Midbrain (tissue), 1 donor: ENCODE measurements at regions not wholly inside any gene's neighbourhood (a gene's known extent, or its start where the extent isn't known, plus 50 kb on each side); places are given as distances from the start of the nearest gene placed in this dataset.
"Not testable (repeated sequence)": the region's sequence is repeated elsewhere in the genome, so short reads cannot be mapped to it uniquely, and the experiment has no call there.

Experiments
- DNase-seq: peaks from one replicate; lab custom pipeline; 2025; lab: John Stamatoyannopoulos, UW

DNA sequence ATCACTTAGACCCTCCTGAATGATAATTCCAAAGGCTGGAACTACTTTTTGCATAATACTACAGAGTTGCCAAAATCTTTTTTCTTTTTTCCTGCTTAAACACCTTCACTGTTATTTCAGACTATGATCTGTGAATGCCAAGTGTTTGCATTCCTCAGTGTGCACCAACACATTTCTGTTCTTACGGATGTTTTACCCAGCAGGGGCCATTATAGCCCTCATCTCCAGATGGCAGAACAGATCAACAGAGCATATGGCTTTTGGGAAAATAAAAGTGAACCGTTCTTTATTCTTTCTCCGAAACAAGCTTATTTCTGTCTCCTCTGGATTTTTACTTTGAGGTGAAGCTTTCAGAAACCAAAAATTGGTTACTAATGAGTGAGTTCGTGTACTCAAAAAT lies 1226.6 kb upstream of the FAM98A start:
- no peak for DNase-seq

GRCh38 chr2:34822616-34823015 lies 1223.5 kb upstream of the FAM98A start:
- no peak for DNase-seq

DNA sequence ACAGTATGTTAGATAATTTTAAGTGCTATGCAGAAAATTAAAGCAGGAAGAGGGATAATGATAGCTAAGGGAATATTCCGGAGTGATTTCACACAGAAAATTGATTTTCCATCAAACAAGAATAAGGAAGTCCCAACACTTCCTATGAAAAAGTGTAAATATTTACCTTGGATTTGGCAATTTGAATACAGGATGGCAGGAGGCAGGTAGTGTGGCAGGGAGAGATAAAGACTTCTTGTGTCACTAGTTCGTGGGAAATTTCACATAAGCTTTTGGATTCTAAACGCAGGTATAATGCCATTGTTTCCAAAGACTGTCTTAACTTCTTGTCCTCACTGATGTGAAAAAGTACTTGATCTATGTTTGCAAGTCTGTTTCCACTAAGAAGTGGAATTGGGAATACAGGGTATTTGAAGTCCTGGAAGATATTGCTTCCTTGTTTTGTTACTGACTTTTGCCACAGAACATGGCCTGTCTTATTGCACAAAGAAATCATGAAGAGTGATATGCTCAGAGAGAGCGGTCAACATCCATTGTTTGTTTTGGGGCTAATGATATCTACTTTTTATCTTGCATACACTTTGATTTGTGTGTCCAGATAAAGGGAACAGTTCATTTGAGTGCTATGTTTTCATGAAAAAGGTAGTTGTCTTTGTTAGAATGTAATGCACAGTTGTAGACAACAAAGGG lies 1216.1 kb upstream of the FAM98A start:
- no peak for DNase-seq

DNA sequence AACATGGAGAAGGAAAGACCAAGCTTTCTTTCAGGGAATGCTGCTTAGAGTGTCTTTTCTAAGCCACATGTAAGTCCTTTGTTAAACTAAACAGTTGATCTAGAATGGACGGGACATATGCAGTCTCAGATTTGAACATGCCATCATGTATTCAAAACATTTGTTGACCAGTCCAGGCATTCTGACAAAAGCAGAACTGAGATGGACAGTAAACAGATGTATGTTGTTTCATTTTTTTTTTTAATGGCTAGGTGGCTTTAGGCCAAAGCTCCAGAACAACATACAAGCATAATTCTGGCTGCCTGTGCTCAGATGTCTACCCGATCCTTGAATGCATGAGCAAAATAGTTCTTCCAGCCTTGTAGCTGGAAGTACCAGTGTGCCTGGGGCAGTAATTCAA lies 1211.4 kb upstream of the FAM98A start:
- DNase-seq, result no peak

- DNase-seq, result no peak
These were observed 1209.3 kb upstream of the FAM98A start for GRCh38 chr2:34808426-34808825.

DNA sequence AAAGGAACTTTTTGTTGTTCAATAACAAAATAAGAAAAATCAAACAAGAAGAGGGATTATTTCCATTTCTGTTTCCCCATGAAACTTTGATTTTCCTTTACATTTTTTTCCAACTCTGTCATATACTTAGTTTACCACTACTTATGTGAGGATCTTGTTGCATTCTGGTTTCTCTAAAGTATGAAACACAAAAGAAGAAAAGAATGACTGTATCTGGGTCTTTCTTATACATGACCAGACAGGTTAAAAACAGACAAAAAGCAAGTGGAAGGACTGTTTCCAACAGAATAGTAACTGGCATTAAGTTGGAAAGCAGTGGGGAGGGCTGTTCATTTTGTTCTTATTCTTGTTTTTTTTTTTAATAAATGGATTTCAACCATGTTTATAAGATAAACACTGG lies 1207.8 kb upstream of the FAM98A start:
- DNase-seq, result no peak

- DNase-seq, result no peak
These were observed 1207.3 kb upstream of the FAM98A start for GRCh38 chr2:34806396-34806795.

- DNase-seq, result no peak
These were observed 1200.5 kb upstream of the FAM98A start for GRCh38 chr2:34799556-34799955.

DNA sequence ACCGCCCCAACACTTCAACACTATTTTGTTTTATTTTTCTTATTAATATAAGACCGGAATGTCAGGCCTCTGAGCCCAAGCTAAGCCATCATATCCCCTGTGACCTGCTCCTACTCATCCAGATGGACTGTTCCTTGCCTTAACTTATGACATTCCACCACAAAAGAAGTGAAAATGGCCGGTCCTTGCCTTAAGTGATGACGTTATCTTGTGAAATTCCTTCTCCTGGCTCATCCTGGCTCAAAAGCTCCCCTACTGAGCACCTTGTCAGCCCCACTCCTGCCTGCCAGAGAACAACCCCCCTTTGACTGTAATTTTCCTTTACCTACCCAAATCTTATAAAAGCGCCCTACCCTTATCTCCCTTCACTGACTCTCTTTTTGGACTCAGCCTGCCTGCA lies 1196.5 kb upstream of the FAM98A start:
- not testable (repeated sequence) for DNase-seq

DNA sequence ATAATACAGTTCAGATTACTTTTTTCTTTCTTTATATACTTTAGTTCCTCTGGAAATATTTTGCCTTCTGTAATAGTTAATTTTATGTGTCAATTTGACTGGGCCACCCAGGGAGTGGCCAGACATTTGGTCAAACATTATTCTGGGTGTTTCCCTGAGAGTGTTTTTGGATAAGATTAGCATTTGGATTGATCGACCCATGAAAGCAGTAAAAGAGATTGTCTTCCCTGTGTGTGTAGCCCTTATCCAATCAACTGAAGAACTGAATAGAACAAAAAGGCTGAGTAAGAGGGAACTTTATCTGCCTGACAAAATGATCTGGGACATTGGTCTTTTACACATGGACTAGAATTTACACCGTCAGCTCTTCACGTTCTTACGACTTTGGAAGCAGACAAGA lies 1190.1 kb upstream of the FAM98A start:
- no peak for DNase-seq

- DNase-seq, result no peak
These were observed 1188.2 kb upstream of the FAM98A start for GRCh38 chr2:34787341-34787740.

DNA sequence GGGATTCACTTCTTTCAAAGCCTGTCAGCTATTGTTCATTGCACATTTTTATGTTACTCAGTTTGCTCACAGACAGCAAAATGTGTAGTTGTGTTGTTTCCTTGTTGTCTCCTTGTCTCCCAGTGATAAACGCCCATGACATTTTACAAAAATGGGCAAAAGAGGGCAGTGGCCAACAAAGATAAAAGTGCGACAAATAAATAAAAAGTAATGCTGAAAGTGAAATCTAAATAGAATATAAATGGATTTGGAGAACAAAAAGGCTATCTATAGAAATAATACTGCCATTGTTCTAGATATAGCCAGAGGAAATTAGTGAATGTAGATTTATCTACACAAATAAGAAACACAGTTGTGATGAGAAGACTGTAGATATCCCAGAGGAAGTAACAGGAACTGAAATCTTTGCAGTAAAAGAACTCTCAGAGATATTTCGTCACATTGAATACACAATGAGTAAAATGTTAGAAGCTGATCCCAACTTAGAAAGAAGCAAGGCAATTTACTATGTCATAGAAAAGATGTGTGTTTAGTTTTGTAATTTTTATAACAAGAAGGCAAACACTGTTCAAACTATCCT lies 1186.2 kb upstream of the FAM98A start:
- DNase-seq, result peak; percentile 32

GRCh38 chr2:34784701-34785100 lies 1185.6 kb upstream of the FAM98A start:
- no peak for DNase-seq

- DNase-seq, result not testable (repeated sequence)
These were observed 1151.6 kb upstream of the FAM98A start for GRCh38 chr2:34750742-34751141.

- no peak for DNase-seq
These were observed 1148.5 kb upstream of the FAM98A start for GRCh38 chr2:34747643-34748042.

DNA sequence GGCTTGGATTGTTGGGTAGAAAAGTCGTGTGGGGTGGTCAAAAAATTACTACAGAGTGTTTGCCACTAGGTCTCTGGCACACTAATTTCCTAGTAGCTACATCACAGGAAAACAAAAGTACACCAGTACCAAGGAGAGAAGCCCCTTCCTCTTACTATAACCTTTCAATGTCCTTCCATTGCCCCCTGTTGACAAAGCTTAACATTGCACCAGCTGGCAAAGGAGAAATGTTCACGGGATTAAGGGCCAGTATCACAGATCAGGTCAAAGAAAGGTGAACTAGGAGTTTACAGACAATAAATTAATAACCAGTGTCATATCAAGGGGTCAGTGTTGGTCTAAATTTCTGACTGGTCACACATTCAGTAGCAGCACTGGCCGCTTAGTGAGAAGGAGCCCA lies 1139.6 kb upstream of the FAM98A start:
- DNase-seq, result no peak

- DNase-seq, result no peak
These were observed 1138.0 kb upstream of the FAM98A start for GRCh38 chr2:34737146-34737545.

GRCh38 chr2:34736482-34736881 lies 1137.4 kb upstream of the FAM98A start:
- no peak for DNase-seq

GRCh38 chr2:34734662-34735061 lies 1135.6 kb upstream of the FAM98A start:
- DNase-seq, result no peak

DNA sequence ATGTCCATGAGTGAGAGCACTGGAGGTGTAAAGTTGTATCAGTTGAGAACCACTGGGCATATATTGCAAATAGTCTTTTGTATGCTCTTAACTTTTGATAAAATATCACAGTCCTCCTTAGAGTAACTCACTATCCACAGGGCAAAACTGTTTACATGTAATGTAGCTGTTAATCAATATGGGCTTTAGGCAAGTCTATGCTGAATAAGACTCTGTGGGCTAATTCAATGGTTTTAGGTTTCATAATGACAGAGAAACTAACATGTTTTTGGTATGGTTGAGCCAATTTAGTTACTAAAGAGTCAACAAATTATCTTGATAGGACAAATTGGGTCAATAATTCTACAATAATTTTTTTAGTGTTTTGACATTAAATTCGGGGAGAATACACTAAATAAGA lies 1134.9 kb upstream of the FAM98A start:
- no peak for DNase-seq

DNA sequence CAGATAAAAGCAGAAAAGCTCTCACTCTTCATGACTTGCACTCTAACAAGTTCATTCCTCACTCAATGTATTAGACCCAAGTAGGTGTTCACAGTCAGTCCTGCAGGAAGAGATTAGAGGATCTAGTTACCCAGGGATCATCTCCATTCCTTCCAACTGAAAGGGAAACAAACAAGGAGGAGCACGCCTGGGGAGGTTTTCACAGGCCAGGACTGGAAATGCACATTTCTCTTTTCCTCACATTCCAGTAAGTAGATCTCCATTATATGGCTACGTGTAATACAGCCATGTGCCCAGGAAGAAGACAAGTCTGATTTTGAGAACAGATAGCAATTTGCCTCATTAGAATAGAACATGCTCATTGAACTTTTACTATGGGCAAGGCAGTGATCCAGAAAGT lies 1132.2 kb upstream of the FAM98A start:
- DNase-seq, result no peak

DNA sequence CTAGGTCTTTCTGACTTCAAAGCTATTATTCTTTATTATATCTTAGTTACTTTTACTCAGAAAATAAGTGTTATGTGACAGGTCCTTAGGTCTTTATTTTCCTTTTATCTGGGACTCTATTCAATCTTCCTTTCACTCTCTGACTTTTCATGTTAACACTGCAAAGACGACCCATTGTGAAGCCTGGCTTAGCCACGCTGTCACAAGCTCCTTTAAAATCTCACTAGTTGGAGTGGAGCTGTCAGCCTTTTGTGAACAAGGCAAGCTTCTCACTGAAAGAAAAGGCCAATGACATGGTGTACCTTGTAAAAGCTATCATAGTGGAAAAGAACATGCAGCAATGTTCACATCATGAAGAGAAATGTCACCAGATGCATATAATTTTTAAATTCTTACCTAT lies 1130.7 kb upstream of the FAM98A start:
- no peak for DNase-seq

- no peak for DNase-seq
These were observed 1125.0 kb upstream of the FAM98A start for GRCh38 chr2:34724107-34724506.

DNA sequence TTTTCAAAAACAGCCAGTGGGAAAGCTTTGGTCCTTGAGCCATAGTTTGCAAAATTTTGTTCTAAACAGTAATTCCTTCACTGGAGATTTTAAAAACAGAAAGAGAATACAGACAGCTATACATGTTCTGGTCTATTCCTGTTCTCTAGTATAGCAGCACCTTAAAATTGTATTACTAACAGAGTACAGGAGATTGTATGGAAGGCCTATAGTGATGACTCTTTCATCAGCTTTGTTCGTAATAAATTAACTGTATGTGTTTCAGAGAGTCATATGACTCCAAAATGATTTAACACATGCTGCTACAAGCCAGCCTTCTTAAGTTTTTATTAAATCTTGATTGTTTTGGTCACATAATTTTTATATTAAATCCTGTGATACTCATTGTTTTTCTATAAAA lies 1124.6 kb upstream of the FAM98A start:
- DNase-seq, result no peak
